Fibroblast of villous mesenchyme (primary cell): ENCODE measurements at regions not wholly inside any gene's neighbourhood (a gene's known extent, or its start where the extent isn't known, plus 50 kb on each side); places are given as distances from the start of the nearest gene placed in this dataset.
A peak's percentile ranks its signal among the peaks of the same experiment; 100 is the strongest.

Source experiments
- DNase-seq: peaks from one replicate; pipeline ENCODE4 v3.0.0-alpha.2; 2010; ENCODE audit warnings: low read depth
- H3K4me3 ChIP-seq: 2 replicates; pipeline ENCODE4 v1.5.1; 2011; ENCODE audit warnings: low read depth, mild to moderate bottlenecking, low read length
- TF ChIP-seq, protein P1 (sequence below): IDR thresholded peaks from 2 replicates; pipeline ENCODE4 v1.5.1; 2012; ENCODE audit warnings: low read depth, mild to moderate bottlenecking, low read length; ENCODE audit not compliant: insufficient read depth

DNA sequence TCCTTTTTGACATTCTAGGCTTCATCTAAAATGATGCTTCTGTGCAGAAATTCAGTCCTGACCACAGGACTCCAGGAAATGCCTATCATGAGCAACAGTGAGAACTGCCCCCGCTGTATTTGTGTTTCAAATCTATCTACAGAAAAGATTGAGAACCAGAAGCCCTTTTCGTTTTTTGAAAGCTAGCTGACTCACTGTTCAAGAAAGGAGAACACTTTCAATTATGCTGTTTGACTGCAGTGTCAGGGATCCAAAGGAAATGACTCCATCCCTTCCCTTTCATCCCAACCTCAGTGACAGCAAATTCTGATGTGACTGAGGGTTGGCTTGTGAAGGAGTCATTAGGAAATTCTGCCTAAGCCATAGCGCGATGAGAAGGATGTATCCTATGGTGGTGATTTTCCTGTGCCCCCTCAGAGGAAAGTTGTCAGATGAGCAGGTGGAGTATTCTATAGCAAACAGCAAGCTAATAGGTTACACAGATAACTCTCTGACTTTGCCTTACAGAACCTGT lies 622.3 kb downstream of the TMEM114 start:
- TF ChIP-seq, protein P1, sequence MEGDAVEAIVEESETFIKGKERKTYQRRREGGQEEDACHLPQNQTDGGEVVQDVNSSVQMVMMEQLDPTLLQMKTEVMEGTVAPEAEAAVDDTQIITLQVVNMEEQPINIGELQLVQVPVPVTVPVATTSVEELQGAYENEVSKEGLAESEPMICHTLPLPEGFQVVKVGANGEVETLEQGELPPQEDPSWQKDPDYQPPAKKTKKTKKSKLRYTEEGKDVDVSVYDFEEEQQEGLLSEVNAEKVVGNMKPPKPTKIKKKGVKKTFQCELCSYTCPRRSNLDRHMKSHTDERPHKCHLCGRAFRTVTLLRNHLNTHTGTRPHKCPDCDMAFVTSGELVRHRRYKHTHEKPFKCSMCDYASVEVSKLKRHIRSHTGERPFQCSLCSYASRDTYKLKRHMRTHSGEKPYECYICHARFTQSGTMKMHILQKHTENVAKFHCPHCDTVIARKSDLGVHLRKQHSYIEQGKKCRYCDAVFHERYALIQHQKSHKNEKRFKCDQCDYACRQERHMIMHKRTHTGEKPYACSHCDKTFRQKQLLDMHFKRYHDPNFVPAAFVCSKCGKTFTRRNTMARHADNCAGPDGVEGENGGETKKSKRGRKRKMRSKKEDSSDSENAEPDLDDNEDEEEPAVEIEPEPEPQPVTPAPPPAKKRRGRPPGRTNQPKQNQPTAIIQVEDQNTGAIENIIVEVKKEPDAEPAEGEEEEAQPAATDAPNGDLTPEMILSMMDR: no peak
- no peak for DNase-seq

DNA sequence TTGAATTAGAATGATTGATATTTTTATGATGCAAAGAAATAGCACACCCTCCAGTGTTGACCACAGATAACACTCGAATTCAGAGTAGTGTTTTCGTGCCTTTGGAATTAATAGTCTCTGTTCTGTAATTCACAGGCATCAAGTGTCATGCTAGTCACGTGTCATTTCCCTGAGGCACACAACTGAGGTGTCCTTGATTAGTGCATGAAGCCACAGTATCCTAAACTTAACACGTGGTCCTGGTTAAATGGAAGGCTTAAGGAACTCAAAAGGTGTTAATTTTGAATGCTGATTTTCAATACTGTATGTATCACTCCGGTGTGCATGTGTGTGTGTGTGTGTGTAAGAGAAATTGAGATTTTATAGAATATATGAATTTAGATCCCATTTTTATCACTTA lies 625.6 kb downstream of the TMEM114 start:
- TF ChIP-seq, protein P1: no peak
- no peak overlapping the region for H3K4me3 ChIP-seq
- peak; percentile 6 for DNase-seq

More for the DNA sequence above, 622.3 kb downstream of the TMEM114 start:
- no peak overlapping the region for H3K4me3 ChIP-seq

DNA sequence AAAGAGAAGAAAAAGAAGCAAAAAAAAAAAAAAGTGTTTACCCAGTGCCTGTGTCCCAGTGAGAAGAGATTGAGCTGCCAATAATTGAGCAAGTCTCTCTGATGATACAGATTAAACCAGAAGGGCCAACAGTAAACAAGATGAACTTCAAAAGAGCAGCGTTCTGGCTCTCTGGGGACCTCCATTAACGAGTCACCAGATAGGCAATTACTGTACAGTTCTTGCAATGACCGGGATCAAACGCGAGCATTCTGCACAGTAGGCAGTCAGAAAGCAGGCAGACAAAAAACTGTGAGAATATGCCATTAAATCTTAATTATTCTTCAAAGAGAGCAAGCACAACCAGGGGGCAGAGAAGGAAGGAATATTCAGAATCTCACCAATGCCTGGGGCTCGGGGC lies 626.1 kb downstream of the TMEM114 start:
- H3K4me3 ChIP-seq: no peak overlapping the region
- DNase-seq: no peak
- TF ChIP-seq, protein P1: no peak

DNA sequence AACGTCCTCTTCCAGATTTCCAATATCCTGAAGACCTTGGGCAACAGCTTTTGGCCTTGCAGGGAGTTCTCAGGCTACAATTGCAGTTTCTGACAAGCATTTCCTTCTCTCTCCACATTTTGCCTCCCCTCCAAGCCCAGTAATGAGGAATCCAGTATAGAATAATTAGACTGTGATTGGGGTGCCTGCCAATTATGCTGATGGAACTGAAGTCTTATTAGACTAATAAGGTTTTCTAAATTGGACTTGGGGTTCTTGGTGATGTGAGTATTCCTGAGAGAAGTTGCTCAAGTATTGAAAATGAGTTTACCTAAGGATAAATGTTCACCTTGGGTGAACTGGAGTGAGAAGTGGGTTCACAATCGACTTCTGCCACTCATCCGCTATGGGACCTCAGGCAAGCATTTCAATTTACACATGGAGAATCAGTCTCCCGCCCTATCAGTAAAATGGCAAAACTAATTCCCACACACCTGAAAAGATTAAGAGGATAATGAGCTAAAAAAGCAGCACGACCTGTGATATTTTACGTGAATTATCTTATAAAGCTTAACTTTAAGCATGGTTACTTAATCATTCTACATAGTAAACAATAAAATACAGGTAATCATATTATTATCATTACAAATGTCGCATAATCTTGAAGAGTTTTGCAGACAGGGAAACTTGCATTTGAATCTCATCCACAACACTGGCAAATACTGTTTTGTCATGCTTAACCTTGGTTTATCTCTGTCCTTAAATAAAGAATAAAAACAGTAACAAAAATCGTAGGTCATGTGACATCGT lies 628.0 kb downstream of the TMEM114 start:
- no peak overlapping the region for H3K4me3 ChIP-seq
- TF ChIP-seq, protein P1: no peak
- DNase-seq: no peak

DNA sequence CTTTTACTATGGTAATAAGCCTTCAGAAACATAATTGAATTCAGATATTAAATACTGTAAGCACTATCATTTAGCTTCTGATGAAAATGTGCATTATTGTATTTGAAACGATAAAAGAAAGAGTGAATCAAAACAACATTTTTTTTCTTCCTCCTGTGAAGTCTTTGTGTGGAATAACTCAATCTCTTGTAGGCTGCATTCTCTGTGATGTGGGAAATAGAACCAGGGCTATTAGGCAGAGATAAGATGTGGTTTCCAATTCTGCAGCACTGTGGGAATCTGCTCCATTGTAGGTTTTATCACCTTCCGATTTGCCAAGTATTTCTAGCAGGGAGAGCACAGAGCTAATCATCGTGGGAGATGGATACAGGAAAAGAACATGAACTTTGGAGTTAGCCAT lies 624.5 kb downstream of the RBFOX1 start:
- TF ChIP-seq, protein P1: no peak
- H3K4me3 ChIP-seq: no peak overlapping the region

DNA sequence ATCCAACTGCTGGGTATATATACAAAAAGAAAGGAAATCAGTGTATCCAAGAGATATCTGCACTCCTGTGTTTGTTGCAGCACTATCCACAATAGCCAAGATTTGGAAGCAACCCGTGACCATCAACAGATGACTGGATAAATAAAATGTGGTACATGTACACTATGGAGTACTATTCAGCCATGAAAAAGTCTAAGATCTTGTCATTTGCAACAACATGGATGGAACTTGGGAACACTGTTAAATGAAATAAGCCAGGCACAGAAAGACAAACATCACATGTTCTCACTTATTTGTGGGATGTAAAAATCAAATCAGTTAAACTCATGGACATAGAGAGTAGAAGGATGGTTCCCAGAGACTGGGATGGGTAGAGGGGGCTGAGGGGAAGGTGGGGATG lies 620.7 kb downstream of the RBFOX1 start:
- no peak overlapping the region for H3K4me3 ChIP-seq
- TF ChIP-seq, protein P1: no peak
- no peak for DNase-seq

More for the DNA sequence above, 624.5 kb downstream of the RBFOX1 start:
- no peak for DNase-seq
